ENCODE measurements at regions not wholly inside any gene's neighbourhood (a gene's known extent, or its start where the extent isn't known, plus 50 kb on each side); places are given as distances from the start of the nearest gene placed in this dataset.

DNA sequence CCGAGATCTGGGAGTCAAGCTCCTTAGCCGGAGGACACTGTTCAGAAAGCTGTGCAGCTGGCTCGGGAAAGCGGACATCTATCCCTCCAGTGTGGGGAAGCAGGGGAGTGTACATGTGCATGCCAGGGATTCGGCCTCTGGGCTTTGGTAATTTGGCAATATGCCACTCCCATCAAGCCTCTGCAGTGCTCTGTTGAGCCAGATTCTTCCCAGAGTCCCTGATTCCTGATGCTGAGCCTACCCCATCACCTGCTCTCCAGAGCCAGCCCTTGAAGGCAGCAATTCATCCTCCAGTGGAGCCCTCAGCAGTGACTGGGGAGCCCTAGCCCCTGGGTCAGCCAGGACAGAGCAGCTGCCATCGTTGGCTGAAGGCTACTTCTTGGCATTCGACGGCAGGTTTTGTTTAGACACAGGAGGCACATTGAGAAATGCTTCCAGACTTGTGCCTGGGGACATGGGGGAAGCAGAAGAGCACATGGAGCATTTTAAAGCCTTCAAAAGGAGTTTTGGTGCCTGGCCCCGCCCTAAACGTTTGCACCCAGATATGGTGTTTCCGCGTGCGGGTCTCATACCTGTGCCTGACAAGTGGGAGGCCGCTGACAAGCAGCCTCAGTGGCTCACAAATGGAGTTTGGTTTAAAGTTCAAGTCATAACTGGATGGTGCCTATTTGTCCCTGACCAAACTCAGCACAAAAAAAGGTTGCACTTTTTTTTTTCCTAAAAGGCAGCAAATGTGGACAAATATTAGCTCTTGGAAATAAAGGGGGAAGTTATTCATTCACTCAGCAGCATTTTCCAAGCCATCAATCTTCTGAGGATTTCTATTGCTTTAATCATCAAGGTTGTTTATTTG is 272.8 kb downstream of the CYRIA start:
- H3K4me1 ChIP-seq (ENCODE audit: insufficient read depth, low read length, severe bottlenecking) = no peaks in the 10 kb centered on the region
- no peaks in the 10 kb centered on the region for H3K27me3 ChIP-seq (ENCODE audit: insufficient read depth, low read length)
- H3K9ac ChIP-seq (ENCODE audit: low read length) = no peak overlapping the region
- H3F3A ChIP-seq (ENCODE audit: insufficient read depth, low read length) = no peaks in the 10 kb centered on the region
- H2AFZ ChIP-seq (ENCODE audit: low read length) = no peak overlapping the region
- no peaks in the 10 kb centered on the region for H3K79me2 ChIP-seq (ENCODE audit: insufficient read depth, low read length)
- no peak overlapping the region for H3K4me3 ChIP-seq (ENCODE audit: low read depth, low read length, poor library complexity, severe bottlenecking)
- TF ChIP-seq EZH2 (IDR thresholded peaks at IDR 0.05; ENCODE audit: borderline replicate concordance, low read length) = no peak
- TF ChIP-seq CTCF (IDR thresholded peaks at IDR 0.05; ENCODE audit: low read length) = no peak
- H3K9me2 ChIP-seq (ENCODE audit: low read depth, low read length) = no peaks in the 10 kb centered on the region
- H4K20me1 ChIP-seq (ENCODE audit: insufficient read depth, low read length) = no peaks in the 10 kb centered on the region
- no peak overlapping the region for H3K4me2 ChIP-seq (ENCODE audit: low read length)
- no peaks in the 10 kb centered on the region for H3K36me3 ChIP-seq (ENCODE audit: insufficient read depth, low read length)
- H3K27ac ChIP-seq (ENCODE audit: low read depth, low read length, poor library complexity, severe bottlenecking) = no peak overlapping the region
- H3K9me3 ChIP-seq (ENCODE audit: low read length) = no peaks in the 10 kb centered on the region

- Histone ChIP-seq H3K4me2 (ENCODE audit: low read length) (no peak overlapping the region), H3K79me2 (ENCODE audit: insufficient read depth, low read length) (no peaks in the 10 kb centered on the region), H3K27ac (ENCODE audit: low read depth, low read length, poor library complexity, severe bottlenecking) (no peak overlapping the region), H2AFZ (ENCODE audit: low read length) (no peak overlapping the region), H3K36me3 (ENCODE audit: insufficient read depth, low read length) (no peaks in the 10 kb centered on the region), H3K9me2 (ENCODE audit: low read depth, low read length) (no peaks in the 10 kb centered on the region), H3K4me1 (ENCODE audit: insufficient read depth, low read length, severe bottlenecking) (no peaks in the 10 kb centered on the region), H3K9ac (ENCODE audit: low read length) (no peak overlapping the region), H3F3A (ENCODE audit: insufficient read depth, low read length) (no peaks in the 10 kb centered on the region), H3K27me3 (ENCODE audit: insufficient read depth, low read length) (no peaks in the 10 kb centered on the region), H3K4me3 (ENCODE audit: low read depth, low read length, poor library complexity, severe bottlenecking) (no peak overlapping the region), H3K9me3 (ENCODE audit: low read length) (no peaks in the 10 kb centered on the region), H4K20me1 (ENCODE audit: insufficient read depth, low read length) (no peaks in the 10 kb centered on the region)
- no peak for TF ChIP-seq EZH2 (IDR thresholded peaks at IDR 0.05; ENCODE audit: borderline replicate concordance, low read length)
- no peak for TF ChIP-seq CTCF (IDR thresholded peaks at IDR 0.05; ENCODE audit: low read length)
These were observed 273.6 kb downstream of the CYRIA start for GRCh38 chr2:16391986-16392385.

- no peaks in the 10 kb centered on the region for H3F3A ChIP-seq (ENCODE audit: insufficient read depth, low read length)
- TF ChIP-seq CTCF (IDR thresholded peaks at IDR 0.05; ENCODE audit: low read length) = no peak
- TF ChIP-seq EZH2 (IDR thresholded peaks at IDR 0.05; ENCODE audit: borderline replicate concordance, low read length) = no peak
- no peaks in the 10 kb centered on the region for H3K9me3 ChIP-seq (ENCODE audit: low read length)
- no peak overlapping the region for H3K4me2 ChIP-seq (ENCODE audit: low read length)
- no peaks in the 10 kb centered on the region for H3K79me2 ChIP-seq (ENCODE audit: insufficient read depth, low read length)
- no peaks in the 10 kb centered on the region for H4K20me1 ChIP-seq (ENCODE audit: insufficient read depth, low read length)
- no peak overlapping the region for H2AFZ ChIP-seq (ENCODE audit: low read length)
- H3K36me3 ChIP-seq (ENCODE audit: insufficient read depth, low read length) = no peaks in the 10 kb centered on the region
- no peaks in the 10 kb centered on the region for H3K4me1 ChIP-seq (ENCODE audit: insufficient read depth, low read length, severe bottlenecking)
- H3K4me3 ChIP-seq (ENCODE audit: low read depth, low read length, poor library complexity, severe bottlenecking) = no peak overlapping the region
- H3K27me3 ChIP-seq (ENCODE audit: insufficient read depth, low read length) = no peaks in the 10 kb centered on the region
- H3K27ac ChIP-seq (ENCODE audit: low read depth, low read length, poor library complexity, severe bottlenecking) = no peak overlapping the region
- no peaks in the 10 kb centered on the region for H3K9me2 ChIP-seq (ENCODE audit: low read depth, low read length)
- no peak overlapping the region for H3K9ac ChIP-seq (ENCODE audit: low read length)
These were observed 275.1 kb downstream of the CYRIA start for GRCh38 chr2:16390561-16390960.
